OCI-M1 (cell line): ENCODE measurements at regions not wholly inside any gene's neighbourhood (a gene's known extent, or its start where the extent isn't known, plus 50 kb on each side); places are given as distances from the start of the nearest gene placed in this dataset.
"Not testable (repeated sequence)": the region's sequence is repeated elsewhere in the genome, so short reads cannot be mapped to it uniquely, and the experiment has no call there.

Experiments used
- DNase-seq: peaks from one replicate; lab custom pipeline; 2025; lab: John Stamatoyannopoulos, UW

DNA sequence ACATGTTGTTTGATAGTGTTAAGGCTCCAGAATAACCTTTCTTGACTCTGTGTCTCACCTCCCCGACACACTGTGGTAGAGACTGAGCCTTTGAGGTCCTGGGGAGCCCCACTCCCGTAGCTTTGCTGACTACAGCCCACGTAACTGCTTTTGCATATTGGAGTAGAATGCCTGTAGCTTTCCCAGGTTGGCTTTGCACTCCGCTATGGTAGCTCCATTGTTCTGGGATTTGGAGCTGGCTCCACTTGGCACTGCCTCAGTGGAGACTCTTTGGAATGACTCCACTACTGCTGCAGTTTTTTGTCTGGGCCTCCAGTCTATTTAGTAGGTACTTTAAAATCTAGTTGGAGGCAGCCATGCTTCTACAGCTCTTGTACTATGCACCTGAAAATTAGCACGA lies 56.2 kb upstream of the ANXA1 start:
- DNase-seq, result no peak

DNA sequence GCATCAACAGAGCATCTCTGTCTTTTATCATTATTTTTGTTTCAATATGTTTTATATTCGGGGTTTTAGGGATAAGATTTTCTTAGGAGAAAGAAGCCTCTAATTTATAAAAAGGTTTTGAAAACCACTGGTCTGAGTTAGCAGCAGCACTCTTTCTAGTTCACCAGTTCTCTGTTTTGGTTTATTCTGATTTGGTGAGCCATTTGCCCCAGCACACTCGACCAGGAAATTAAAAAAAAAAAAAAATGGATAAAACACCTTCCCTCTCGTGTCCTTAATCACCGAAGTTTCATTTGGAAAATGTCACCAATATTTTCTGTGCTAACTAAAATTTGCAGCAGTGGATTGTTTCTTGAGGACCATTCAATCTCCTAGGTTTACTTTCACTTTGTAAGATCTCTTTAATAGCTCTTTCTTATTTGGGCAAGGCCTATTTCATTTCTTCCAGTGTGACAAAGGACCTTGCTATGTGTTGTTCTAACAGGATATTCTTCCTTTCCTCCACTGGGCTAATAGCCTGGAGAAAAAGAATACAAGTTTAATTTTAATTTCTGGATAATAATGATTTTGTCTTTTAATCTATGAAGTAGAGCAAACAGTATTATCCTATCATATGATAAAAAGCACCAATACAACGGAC lies 57.8 kb upstream of the ANXA1 start:
- DNase-seq, result peak; percentile 58

DNA sequence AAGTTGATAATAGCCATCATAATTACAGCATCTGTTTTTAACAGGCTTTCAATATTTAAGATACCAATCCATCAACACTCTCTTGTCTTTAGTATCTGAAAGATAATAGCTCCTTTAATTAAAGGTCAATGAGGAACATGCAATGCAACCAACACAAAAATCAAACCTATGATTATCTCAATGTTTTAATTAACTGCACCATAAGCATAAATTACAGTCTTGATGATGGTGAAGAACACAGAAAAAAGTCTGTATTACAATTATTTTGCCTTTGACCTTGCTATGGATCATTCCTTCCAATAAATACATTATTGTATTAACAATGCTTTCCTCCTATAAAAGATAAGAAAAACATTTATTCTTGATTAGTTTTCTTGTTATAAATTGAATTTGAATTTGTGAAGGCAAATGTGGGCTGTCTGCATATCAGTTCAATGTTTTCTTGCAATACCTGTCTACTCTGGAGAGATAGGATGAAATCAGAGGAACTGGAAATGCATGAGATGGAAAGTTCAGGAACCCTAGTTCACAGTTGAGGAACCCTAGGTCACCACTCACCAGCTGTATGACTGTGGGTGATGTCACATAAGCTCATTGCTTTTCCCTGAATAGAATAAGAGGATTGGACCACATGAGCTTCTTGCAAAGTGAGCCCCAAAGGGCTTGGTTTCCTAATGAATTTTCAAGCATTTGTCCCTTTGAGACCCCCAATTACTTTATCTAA lies 58.5 kb upstream of the ANXA1 start:
- peak; percentile 40 for DNase-seq

DNA sequence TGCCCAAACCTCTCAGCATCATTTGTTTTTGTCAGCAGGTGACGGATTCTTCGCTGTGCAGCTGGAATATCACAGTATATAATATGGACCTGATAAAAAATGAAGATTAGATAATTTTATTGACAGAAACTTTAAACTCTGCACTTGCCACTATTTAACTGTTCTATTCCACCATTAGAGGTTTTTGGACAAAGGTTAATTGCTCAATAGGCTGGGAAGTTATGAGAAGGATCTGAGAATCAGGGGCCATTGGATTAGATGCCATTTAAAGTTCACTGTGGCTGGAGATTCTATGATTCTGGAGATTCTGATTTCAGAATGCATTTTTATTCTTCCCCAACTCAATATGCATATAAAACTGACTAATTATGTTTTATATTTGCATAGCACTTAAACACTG lies 59.8 kb upstream of the ANXA1 start:
- DNase-seq, result no peak

DNA sequence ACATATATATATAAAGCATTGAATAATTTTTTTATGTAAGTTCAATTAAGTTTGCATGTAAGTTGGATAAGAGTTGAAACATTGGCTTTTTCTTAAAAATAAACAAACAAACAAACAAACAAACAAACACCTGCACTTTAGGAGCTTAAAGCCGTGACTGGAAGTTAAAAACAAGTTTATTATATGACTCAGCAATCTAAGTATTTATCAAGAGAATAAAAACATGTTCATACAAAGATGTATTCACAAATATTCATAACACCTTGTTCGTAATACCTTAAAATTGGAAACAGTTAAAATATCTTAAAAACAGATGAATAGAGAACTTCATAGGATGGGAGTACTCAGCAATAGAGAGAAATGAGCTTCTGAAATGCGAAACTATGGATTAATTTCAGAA lies 61.5 kb upstream of the ANXA1 start:
- no peak for DNase-seq

DNA sequence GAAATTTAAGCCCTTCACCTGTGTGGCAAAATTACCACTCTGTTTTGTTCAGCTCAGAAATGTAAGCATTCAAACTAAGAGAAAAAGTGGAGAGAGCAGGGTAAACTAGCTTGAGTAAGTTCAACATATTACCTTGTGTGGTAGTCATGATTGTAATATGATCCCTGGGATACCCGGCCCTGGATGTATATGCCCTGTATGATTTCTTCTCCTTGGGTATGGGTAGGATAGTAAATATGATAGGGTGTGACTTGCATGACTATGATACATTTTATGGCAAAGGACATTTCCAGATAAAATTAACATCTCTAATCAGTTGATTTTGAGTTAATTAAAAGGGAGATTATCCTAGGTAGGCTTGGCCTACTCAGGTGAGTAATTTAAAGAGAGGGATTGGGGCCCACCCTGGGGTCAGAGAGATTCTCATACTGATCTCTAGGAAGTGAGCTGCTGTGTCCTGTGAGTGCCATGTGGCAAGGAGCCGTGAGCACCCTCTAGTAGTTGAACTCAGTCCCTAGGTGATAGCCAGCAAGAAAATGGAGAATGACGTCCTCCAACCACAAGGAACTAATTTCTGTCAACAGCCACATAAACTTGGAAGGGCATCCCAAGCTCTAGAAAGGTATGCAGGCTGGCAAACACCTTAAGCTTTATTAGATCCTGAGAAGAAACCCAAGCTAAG lies 62.2 kb upstream of the ANXA1 start:
- no peak for DNase-seq

DNA sequence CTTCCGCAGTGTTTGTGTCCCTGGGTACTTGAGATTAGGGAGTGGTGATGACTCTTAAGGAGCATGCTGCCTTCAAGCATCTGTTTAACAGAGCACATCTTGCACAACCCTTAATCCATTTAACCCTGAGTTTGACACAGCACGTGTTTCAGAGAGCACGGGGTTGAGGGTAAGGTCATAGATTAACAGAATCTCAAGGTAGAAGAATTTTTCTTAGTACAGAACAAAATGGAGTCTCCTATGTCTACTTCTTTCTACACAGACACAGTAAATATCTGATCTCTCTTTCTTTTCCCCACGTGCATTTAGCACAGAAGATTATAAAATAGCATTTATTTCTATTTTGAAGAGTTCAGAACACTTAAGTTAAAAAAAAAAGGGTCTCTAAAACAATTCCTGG lies 63.8 kb upstream of the ANXA1 start:
- not testable (repeated sequence) for DNase-seq

DNA sequence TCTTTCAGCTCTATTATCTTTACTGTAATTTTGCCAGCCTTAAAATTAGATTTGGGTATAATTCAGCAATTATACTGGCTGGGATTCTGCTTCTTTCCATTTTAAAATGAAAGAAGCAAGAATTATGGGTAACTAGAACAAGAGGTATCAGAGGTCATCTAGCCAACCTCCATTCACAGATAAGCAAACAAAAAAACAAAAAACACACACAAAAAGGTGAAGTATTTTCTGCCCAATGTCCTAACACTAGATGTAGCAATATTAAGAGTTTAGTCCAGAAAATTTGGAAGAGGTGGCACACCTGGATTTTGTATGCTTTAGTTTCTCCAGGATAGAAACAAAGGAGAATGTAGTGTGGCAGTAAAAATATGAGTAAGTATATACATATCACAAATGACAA lies 68.1 kb upstream of the ANXA1 start:
- DNase-seq, result no peak

DNA sequence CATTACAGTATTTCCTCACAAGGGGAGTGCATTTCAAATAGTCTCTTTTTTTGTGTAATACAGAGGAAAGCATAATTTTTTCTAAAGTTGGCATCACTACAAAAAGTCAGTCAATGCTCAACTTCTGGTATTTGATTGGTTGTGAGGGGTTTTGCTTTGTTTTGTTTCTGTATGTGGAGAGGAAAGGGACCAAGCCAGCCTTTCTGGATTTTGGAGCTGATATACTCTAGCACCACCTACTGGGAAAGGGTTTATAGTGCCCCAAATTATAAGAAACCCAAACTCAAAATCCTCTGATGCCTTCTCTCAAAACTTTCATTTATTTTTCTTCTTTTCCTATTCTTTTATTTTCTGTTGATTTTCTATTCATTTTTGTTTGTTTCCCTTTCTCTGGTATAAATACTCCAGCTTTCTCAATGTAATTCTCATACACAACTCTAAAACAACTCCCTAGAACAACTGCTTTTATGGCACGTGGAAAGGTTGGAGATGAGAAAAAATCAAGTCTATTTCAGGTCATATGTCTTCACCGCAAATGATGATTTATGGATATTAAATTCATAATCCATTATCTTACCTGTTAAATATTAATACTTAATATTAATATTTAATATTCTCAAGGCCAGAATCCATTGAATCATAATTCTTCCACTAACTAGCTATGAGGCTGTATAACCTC lies 69.5 kb upstream of the ANXA1 start:
- peak; percentile 82 for DNase-seq

DNA sequence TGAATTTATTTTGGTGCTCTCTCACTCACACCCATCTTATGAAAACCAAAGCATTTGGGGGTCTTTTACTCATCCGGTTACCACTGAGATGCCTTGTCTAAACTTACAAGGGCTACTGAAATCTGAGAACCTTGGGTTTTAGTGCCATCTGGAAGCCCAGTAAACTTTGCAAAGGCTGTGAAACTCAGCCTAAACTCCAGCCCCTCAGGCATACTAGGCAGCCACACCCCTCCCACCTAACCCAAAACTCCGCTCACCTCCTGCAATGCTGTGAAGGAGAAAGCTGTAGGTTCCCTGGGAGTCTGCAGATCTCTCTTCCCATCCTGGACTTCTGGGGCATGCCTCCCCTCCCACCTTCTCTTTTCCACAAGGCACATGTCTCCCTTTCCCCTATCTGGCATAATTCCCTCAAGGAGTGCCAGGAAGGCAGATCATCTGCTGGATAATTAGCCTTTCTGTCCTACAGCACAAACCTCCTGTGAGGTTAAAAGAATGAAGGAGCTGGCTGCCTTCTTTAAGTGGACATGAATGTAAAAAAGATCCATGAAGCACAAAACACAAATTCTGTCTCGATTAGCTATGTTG lies 71.5 kb upstream of the ANXA1 start:
- DNase-seq, result no peak

DNA sequence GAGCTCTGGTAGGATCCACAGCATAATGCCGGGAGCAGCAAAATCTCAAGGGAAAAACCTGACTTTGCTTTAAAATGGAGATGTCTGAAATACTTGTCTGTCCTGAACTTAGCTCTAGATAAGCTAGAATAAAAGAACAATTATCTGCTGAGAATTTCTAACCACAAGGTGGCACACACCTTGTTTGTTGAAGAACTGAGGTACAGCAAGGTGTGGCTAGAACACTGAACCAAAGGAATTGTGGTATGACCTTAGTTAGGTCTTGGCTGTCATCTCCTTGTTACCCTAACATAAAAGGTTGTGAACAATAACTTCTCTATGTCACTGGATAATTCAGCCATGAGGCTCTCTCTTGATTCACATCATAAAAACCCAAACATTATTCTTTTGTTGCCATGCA lies 72.3 kb upstream of the ANXA1 start:
- peak; percentile 23 for DNase-seq

DNA sequence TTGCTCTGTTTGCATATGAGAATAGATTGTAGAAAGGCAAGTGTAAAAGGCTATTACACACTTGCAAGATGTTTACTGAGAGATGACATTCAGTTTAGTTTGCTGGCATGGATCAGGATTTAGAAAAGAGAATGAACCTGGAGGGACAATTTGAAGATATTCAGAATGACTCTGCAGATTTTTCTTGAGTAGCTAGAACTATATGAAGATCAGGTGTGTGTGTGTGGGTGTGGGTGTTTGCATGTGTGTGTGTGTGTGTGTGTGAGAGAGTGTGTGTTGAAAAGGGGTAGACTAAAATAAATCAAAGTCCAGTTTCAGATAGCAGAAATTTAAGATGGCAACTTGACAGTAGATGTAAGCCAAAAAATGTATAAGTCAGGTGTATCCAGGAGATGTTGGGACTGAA lies 74.0 kb upstream of the ANXA1 start:
- DNase-seq, result no peak

DNA sequence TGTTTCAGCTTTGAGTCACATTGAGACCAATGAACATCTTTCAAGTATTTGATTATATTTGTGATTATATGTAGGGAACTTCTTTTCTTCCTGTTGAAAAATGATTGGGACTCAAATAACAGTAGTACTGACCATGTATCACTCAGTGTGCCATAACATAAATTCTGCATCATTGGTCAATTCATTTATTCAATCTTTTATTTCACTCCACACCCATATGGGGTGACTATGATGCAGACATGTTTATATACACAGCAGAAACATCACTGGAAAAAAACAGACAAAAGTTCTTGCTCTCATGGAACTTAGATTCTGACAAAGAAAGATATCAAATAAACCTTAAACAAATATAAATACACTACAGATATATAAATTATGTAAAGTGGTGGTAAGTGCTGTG lies 74.7 kb upstream of the ANXA1 start:
- DNase-seq, result no peak

DNA sequence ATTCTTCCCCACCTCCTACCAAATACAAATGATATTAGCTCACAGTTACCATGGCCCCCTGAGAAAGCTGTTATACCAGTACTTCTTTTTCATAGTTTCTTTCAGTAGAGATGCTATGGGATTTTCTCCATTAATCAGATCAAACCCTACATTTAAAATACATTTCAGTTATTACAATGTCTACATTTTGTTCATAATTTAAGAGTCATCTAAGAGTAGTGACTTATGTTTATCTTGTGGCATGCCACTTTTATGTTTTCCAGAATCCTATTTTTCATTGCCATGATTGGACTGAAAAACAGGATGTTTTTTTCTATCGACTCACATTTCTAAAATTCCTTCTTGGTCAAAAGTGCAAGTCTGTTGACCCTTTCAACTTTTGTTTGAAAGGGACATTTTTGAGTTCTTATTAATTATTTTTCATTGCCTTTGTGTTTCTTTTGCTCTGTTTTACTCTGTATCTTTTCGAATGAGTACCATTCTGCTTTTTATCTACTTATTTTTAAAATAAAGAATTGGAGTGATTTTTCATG lies 77.4 kb upstream of the ANXA1 start:
- no peak for DNase-seq

DNA sequence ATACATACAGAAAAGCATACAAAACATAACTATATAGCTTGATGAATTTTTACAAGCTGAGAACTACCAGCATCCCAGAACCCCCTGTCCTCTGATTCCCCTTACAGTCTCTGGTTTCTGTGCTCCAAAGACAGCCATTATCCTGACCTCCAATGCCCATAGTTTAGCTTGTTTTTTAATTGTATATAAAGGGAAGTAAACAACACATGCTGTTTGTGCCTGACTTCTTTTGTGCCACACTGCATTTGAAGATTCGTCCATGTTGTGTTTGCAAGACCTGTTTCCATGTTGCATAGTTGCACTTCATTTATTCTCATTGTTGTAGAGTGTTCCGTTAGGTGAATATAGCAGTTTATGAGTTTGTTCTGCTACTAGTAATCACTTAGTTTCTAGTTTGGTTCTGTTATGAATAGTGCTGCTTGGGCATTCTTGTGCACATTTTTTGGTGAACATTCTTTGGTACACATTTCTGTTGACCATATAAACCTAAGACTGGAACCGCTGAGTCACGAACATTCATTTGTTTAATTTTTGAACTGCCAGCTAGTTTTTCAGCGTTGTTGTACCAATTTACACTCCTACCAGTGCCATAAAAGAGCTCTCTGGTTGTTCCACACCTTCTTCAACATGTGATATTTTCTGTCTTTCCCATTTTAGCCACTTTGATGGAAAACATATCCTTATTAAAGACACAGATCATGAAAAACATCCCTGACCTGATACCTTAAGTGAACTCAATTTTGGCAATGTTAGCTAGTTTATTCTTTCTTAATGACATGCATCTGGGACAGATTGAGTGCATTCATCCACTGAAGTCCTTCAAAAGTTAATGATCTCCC lies 78.1 kb upstream of the ANXA1 start:
- no peak for DNase-seq

DNA sequence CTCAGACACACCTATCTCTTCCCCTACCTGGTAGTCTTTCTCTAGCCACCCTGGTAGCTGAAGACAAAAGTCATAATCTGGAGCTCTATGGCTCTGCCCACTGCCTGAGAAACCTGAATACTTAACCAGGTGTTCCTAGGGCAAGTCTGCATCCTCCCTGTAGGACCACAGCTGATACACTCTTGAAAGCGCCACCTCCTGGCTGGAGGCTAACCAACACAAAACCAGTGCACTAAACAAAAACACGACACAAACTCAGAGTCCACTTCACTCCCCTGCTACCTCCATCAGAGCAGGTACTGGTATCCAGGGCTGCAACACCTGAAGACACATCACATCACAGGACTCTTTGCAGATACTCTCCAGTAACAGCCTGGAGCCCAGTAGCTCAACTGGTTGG lies 84.6 kb upstream of the ANXA1 start:
- no peak for DNase-seq

DNA sequence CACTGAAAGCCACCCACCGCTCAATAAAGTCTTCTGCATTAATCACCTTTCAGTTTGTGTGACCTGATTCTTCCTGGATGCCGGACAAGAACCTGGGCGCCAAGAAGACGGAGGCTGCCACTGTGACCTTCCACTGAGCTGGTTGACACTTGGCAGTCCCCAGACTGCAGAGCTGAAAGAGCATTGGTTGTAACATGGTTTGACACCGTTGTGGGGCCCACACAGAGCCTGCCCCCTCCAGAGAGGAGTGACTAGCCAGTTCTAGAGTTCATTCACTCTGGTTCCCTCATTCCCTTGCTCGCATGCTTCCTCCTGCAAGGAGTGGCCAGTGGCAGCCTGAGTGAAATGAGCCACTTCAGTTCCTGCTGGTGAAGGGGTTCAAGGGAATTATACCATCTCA lies 86.2 kb upstream of the ANXA1 start:
- DNase-seq, result no peak

DNA sequence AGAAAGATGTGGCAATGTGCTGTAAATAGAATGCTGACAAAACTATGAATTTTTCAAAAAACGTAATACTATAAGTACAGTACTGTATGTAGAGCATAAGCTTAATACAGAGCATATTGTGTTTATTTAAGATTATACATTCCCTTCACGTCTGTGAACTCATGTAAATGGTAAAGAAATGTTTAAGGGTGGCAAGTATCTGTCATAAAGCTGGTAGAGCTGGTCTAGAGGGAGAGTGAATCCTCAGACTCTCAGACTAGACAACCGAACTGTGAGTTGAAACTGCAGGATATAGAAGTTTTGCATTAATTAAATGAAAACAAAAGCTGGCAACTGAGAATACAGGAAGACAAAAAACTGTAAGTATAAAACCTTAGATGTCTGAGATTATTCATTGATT lies 87.3 kb upstream of the ANXA1 start:
- no peak for DNase-seq

DNA sequence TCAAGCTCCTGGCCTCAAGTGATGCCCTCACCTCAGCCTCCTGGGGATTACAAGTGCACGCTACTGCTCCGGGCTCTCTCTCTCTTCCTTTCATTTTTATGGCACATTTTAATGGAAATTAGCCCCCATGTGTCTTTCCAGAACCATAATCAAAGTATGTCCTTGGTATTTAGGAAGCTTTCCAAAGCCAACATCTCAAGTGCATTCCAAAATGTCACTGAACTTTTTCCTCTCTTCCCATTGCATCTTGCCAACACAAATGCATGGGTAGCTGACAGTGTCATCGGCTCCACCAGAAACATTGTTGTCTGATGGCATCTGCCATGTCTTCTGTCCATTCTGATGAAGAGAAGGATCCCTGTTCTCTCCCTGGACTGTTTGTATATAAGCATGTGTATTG lies 90.5 kb upstream of the ANXA1 start:
- DNase-seq, result no peak

DNA sequence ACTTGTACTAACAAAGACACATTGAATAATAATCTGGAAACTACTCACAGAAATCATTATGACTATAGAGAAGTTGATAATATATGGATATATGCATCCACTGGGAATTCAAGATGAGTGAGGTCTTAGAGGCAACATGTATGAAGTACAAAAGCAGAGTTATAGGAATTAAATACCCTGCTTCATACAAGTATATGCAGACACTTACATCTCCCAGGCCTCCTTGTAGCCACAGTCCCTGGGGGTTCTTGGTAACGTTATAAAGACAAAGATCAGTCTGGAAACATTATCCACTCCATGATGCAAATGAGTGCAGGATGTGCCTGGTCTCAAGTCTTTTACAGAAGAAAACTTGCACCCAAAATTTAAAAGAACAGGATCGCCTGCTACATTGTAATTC lies 92.4 kb upstream of the ANXA1 start:
- no peak for DNase-seq

DNA sequence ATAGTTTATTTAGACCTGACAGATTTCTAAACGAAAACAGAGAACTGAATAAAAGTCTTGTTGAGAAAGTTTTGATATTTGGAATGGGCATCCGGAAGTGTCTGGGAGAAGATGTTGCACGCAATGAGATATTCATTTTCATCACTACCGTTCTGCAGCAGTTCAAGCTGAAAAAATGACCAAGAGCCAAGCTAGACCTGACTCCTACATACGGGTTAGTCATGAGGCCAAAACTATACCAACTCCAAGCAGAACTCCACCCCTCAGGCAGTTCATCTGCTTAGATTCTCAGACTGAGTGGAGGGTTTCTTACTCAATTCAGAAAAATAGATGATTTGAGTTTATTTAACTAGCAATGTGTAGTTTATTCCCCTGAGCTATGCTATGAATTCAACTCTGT lies 95.4 kb upstream of the ANXA1 start:
- DNase-seq, result no peak
